GM06990 (cell line): ENCODE measurements at regions not wholly inside any gene's neighbourhood (a gene's known extent, or its start where the extent isn't known, plus 50 kb on each side); places are given as distances from the start of the nearest gene placed in this dataset.

Experiments used
- DNase-seq: peaks from one replicate; pipeline ENCODE4 v3.0.0-alpha.2; 2011; ENCODE audit not compliant: insufficient read length; ENCODE audit errors: extremely low read depth
- H3K27me3 ChIP-seq: replicated peaks from 2 replicates; pipeline ENCODE4 v1.6.0; 2011; ENCODE audit warnings: low read length; ENCODE audit not compliant: control insufficient read depth, insufficient read depth
- H3K36me3 ChIP-seq: 2 replicates; pipeline ENCODE4 v1.5.1; 2011; ENCODE audit warnings: low read length; ENCODE audit not compliant: control insufficient read depth, insufficient read depth
- H3K4me3 ChIP-seq: replicated peaks from 2 replicates; pipeline ENCODE4 v1.5.1; 2011; ENCODE audit warnings: low read depth, mild to moderate bottlenecking, control low read depth, low read length
- TF ChIP-seq, protein P1 (sequence below): IDR thresholded peaks from 2 replicates; pipeline ENCODE4 v1.5.1; 2011; ENCODE audit warnings: low read length, control low read depth, mild to moderate bottlenecking, inconsistent platforms; ENCODE audit not compliant: insufficient read depth, poor library complexity, severe bottlenecking

DNA sequence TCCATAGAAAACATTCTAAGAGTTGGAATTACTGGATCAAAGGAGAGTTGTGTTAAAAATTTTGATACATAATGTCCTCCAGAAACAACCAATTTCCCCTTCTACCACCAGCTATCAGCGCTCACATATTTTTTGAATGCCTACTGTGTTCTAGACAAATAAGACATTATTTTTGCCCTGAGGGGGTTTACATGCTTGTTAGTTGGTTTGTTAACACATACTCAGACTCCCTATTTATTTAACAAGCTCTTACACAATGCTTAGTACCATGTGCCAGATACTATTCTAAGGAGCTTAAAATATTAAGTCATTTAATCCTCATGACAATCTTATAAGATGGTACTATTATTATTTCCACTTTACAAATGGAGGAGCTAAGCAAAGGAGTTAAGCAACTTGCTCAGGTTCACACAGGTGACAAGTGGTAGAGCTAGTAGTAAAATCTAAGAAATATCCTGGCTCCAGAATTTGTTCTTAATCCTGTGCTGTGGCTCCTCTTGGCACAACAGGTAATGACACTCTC, 194.2 kb downstream of the UTP18 start:
- DNase-seq: no peak
- no peaks in the 10 kb centered on the region for H3K36me3 ChIP-seq
- TF ChIP-seq, protein P1, sequence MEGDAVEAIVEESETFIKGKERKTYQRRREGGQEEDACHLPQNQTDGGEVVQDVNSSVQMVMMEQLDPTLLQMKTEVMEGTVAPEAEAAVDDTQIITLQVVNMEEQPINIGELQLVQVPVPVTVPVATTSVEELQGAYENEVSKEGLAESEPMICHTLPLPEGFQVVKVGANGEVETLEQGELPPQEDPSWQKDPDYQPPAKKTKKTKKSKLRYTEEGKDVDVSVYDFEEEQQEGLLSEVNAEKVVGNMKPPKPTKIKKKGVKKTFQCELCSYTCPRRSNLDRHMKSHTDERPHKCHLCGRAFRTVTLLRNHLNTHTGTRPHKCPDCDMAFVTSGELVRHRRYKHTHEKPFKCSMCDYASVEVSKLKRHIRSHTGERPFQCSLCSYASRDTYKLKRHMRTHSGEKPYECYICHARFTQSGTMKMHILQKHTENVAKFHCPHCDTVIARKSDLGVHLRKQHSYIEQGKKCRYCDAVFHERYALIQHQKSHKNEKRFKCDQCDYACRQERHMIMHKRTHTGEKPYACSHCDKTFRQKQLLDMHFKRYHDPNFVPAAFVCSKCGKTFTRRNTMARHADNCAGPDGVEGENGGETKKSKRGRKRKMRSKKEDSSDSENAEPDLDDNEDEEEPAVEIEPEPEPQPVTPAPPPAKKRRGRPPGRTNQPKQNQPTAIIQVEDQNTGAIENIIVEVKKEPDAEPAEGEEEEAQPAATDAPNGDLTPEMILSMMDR: no peak
- no peaks in the 10 kb centered on the region for H3K27me3 ChIP-seq
- H3K4me3 ChIP-seq: no peak overlapping the region

DNA sequence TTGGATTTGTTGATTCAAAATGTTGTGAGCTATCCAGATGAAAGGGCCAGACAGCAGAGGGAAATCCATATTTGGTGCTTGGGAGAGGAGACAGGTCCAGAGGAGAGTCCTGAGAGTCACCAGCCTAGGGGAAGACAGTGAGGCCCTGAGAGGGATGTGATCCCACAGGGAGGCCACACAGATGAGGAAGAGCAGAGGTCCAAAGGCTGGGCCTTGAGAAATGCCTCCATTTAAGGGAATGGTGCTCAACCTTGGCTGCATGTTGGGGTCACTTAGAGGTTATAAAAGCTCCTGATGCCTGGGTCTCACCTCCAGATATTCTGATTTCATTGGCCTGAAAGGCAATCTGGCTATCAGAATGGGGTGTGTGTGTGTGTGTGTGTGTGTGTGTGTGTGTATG, 194.9 kb downstream of the UTP18 start:
- TF ChIP-seq, protein P1: no peak
- DNase-seq: no peak
- Histone ChIP-seq H3K4me3 (no peak overlapping the region), H3K27me3 (no peaks in the 10 kb centered on the region), H3K36me3 (no peaks in the 10 kb centered on the region)

DNA sequence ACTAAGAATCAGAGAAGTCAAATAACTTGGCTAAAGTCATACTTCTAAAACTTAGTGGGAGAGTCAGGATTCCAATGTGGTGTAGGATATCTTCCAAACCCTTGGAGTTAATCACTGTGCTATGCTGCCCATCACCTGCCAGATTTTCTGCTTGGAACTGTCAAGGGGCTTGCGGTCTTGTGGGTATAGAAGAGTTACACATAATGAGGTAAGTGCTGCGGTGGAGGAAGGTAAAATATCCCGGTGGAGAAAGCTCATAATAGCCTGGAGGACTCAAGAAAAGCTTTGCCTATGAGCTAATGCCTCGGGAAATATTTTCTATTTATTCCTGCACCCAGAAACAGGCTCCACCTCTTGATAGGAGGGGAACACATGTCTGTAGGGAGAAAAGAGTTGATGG, 195.6 kb downstream of the UTP18 start:
- DNase-seq: no peak

DNA sequence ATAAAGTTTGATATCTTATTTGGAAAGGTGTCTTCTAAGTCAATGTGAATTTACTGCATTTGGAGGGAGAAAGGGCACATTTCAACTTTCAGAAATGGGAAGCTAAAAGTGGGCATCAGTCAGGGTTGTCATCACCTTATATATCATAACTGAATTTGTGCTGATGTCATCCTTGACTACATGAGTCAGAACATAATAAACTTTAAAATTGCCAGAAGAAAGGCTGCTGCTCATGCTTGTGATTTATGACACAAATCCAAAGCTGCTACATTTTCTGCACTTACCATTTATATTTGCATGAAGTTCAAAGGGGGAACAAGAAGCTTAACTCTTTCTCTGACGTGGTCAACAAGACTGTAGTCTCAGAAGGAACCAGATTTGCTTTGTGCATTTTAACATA, 196.6 kb downstream of the UTP18 start:
- DNase-seq: no peak
- TF ChIP-seq, protein P1: no peak
- H3K27me3 ChIP-seq: no peaks in the 10 kb centered on the region
- H3K4me3 ChIP-seq: no peak overlapping the region
- no peaks in the 10 kb centered on the region for H3K36me3 ChIP-seq

More for the DNA sequence above, 195.6 kb downstream of the UTP18 start:
- H3K4me3 ChIP-seq: no peak overlapping the region
- TF ChIP-seq, protein P1: no peak
- H3K36me3 ChIP-seq: no peaks in the 10 kb centered on the region
- no peaks in the 10 kb centered on the region for H3K27me3 ChIP-seq

DNA sequence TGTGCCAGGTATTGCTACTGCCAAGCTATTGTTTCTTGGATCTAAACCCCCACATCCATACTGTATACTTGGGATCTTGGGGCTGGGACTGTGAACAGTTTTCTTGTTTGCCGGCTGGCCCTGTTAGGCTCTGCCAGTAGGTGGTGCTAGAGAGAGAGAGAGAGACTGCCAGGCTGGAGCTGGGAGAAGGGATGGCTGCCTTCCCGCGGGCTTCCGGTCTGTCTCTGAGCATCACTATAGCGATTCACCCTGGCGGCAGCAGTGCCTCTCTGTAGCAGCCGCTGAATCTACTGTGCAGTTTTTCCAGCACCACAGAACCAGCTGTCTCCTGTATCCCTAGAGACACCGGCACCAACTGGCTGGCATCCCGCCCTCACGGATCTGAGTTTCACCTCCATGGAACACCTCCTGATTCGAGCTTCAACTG, 201.2 kb downstream of the UTP18 start:
- no peak for DNase-seq
- Histone ChIP-seq H3K36me3 (no peaks in the 10 kb centered on the region), H3K4me3 (no peak overlapping the region), H3K27me3 (no peaks in the 10 kb centered on the region; the same call in 1 of the 2 replicates)
- TF ChIP-seq, protein P1: peak; percentile 97

DNA sequence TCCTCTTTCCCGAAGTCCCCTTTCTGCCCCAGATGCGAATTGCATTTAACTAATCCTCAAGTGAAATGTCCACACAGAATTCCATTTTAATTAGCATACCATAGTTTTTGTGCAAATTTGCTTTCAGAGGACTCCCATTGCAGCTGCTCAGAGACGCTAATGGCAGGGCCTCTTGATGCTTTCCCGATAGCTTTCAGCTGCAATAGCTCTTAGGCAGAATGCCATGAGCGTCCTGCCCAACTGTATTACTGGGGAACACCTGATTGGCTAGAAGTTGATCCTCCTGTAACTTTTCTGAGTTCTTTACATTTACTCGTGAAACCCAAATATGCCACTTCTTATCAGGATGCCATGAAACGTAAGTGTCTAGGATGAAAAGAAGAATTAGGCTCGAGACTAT, 203.0 kb downstream of the UTP18 start:
- Histone ChIP-seq H3K27me3 (no peaks in the 10 kb centered on the region; the same call in 1 of the 2 replicates), H3K36me3 (no peaks in the 10 kb centered on the region), H3K4me3 (no peak overlapping the region)
- no peak for DNase-seq
- TF ChIP-seq, protein P1: no peak
